ENCODE measurements at regions not wholly inside any gene's neighbourhood (a gene's known extent, or its start where the extent isn't known, plus 50 kb on each side); places are given as distances from the start of the nearest gene placed in this dataset.
A peak's percentile ranks its signal among the peaks of the same experiment; 100 is the strongest.

DNA sequence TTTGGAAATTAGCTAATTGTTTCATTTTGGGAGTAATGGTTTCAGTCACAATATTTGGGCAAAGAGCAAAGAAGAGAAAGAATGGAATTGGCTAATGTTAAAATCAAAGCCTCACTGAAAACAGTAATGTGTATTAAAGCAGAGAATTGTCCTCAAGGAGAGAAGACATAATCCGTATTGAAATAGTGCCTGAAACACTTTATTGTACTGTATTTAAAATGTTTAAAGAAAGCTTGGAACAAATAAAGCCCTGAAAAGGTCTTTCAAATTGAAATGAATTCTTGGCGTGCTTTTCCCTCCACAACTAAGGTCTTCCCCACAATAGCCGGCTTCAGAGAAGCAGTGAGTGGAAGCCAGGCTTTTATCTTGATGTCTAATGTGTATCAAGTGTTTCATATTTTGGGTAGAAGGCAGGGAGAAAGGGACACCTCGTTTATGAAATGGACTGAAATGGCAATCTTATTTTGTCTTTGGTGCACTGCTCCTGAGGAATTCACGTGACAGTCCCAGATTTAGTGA lies 212.9 kb upstream of the CRY1 start:
- Histone ChIP-seq H3K4me1 (no peaks in the 10 kb centered on the region), H3K4me3 (no peak overlapping the region), H3K9me3 (no peaks in the 10 kb centered on the region), H3K27me3 (no peaks in the 10 kb centered on the region), H3K36me3 (no peaks in the 10 kb centered on the region), H3K27ac (no peak overlapping the region)
- DNase-seq = no peak
- TF ChIP-seq POLR2A (IDR thresholded peaks at IDR 0.05) = no peak
- TF ChIP-seq, protein P1, sequence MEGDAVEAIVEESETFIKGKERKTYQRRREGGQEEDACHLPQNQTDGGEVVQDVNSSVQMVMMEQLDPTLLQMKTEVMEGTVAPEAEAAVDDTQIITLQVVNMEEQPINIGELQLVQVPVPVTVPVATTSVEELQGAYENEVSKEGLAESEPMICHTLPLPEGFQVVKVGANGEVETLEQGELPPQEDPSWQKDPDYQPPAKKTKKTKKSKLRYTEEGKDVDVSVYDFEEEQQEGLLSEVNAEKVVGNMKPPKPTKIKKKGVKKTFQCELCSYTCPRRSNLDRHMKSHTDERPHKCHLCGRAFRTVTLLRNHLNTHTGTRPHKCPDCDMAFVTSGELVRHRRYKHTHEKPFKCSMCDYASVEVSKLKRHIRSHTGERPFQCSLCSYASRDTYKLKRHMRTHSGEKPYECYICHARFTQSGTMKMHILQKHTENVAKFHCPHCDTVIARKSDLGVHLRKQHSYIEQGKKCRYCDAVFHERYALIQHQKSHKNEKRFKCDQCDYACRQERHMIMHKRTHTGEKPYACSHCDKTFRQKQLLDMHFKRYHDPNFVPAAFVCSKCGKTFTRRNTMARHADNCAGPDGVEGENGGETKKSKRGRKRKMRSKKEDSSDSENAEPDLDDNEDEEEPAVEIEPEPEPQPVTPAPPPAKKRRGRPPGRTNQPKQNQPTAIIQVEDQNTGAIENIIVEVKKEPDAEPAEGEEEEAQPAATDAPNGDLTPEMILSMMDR (IDR thresholded peaks at IDR 0.05) = no peak

DNA sequence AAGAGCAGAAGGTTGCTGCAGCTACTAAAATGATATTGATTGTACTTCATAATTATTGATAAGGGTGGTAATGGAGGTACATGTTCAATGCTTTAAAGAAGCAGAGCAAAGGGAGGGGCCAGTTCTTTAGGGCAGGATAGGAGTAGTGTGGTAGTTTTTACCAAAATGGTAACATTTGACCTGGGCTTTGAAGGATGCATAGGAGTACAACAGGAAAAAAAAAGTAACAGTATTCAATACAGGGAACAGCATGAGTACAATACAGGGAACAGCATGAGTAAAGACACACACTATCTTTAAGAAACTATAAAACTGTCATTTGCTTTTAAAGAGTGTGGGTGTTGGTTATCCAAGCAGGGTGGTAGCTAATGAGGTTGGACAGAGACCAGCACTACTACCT lies 215.0 kb upstream of the CRY1 start:
- no peak for TF ChIP-seq POLR2A (IDR thresholded peaks at IDR 0.05)
- TF ChIP-seq, protein P1 (IDR thresholded peaks at IDR 0.05) = no peak
- no peaks in the 10 kb centered on the region for H3K36me3 ChIP-seq
- no peaks in the 10 kb centered on the region for H3K27me3 ChIP-seq
- no peaks in the 10 kb centered on the region for H3K9me3 ChIP-seq
- H3K27ac ChIP-seq = no peak overlapping the region
- no peaks in the 10 kb centered on the region for H3K4me1 ChIP-seq
- DNase-seq = no peak
- no peak overlapping the region for H3K4me3 ChIP-seq

DNA sequence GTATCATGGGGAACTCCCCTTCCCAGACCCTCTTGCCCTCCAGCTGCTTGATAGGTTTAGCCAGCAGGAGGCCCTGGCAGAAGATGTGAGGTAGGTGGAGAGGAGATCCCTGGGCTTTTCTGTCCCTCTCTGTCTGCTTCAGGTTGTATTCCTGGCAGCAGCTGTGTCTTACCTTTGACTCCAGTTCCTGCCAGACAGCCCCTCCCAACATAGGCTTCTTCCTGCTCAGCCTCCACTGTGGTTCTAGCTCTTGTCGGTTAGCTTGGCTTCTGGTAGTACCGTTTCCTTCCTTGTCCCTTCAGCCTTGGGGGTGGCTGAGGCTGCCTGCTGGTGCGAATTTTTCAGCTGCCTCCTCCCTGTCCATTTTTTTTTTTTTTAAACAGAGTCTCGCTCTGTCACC lies 215.7 kb upstream of the CRY1 start:
- no peak for TF ChIP-seq POLR2A (IDR thresholded peaks at IDR 0.05)
- TF ChIP-seq, protein P1 (IDR thresholded peaks at IDR 0.05) = no peak
- Histone ChIP-seq H3K9me3 (no peaks in the 10 kb centered on the region), H3K27ac (no peak overlapping the region), H3K36me3 (no peaks in the 10 kb centered on the region), H3K4me3 (no peak overlapping the region), H3K4me1 (no peaks in the 10 kb centered on the region), H3K27me3 (no peaks in the 10 kb centered on the region)
- DNase-seq = peak in 1 of 3 donors; percentile 48

DNA sequence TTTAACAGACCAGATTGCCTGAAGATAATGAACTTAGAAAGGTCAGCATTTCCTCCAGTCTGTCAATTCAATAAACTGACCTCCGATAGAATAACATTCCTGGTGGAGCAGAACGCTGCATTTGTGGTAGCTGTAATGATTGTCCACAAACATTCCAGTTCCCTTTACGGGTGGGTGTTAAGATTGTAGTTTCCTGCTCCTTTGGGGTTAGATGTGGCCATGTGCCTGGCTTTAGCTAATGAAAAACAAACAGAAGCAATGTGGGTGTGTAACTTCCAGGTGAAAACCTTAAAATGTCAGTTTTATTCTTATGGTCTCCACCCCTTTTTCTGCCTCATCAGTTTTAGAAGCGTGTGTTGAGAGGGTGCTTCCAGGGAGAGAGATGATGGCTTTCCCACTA lies 217.3 kb upstream of the CRY1 start:
- DNase-seq = no peak
- H3K36me3 ChIP-seq = no peaks in the 10 kb centered on the region
- TF ChIP-seq POLR2A (IDR thresholded peaks at IDR 0.05) = no peak
- TF ChIP-seq, protein P1 (IDR thresholded peaks at IDR 0.05) = no peak
- no peak overlapping the region for H3K27ac ChIP-seq
- no peaks in the 10 kb centered on the region for H3K9me3 ChIP-seq
- H3K4me1 ChIP-seq = no peaks in the 10 kb centered on the region
- H3K4me3 ChIP-seq = no peak overlapping the region
- H3K27me3 ChIP-seq = no peaks in the 10 kb centered on the region

DNA sequence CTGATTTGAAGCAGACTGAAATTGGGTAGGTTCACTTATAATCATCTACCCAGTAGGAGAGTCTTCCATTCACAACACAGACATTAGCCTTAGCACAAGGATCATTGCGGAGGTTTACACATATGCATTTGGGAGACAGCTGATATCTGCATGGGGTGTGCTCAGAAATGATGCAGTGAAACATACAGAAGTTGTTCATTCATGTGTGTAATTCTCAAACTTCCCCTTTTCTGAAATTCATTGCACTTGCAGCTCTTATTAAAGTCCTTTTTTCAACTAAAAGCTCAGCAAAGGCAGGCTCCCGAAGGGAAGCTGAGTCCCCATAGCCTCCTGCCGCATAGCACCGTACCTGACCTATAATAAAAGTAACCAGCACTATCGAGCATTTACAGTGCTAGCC lies 218.3 kb upstream of the CRY1 start:
- H3K36me3 ChIP-seq = no peaks in the 10 kb centered on the region
- no peaks in the 10 kb centered on the region for H3K4me1 ChIP-seq
- no peaks in the 10 kb centered on the region for H3K27me3 ChIP-seq
- no peak overlapping the region for H3K4me3 ChIP-seq
- no peaks in the 10 kb centered on the region for H3K9me3 ChIP-seq
- no peak for DNase-seq
- TF ChIP-seq, protein P1 (IDR thresholded peaks at IDR 0.05) = no peak
- no peak for TF ChIP-seq POLR2A (IDR thresholded peaks at IDR 0.05)
- no peak overlapping the region for H3K27ac ChIP-seq

All from Peyer's patch (tissue), 4 donors.